Neural cell (in vitro differentiated cells): ENCODE measurements at regions not wholly inside any gene's neighbourhood (a gene's known extent, or its start where the extent isn't known, plus 50 kb on each side); places are given as distances from the start of the nearest gene placed in this dataset.

Experiments
- EP300 ChIP-seq: fragments of 450-650 bp; conservative IDR thresholded peaks from 2 replicates; pipeline ENCODE4 v1.6.1; 2014; ENCODE audit warnings: antibody characterized with exemption, mild to moderate bottlenecking, moderate library complexity; ENCODE audit not compliant: poor library complexity, severe bottlenecking
- EZH2 ChIP-seq: fragments of 200-600, 300-800 bp; shearing (Covaris generic), sonication (generic); IDR thresholded peaks from 2 replicates; pipeline ENCODE4 v1.6.1; 2014; ENCODE audit warnings: antibody characterized with exemption, low read length, borderline replicate concordance, mild to moderate bottlenecking; ENCODE audit not compliant: insufficient read depth, poor library complexity, severe bottlenecking
- MXI1 ChIP-seq: fragments of 450-650 bp; conservative IDR thresholded peaks from 2 replicates; pipeline ENCODE4 v1.6.1; 2014; ENCODE audit warnings: antibody characterized with exemption, mild to moderate bottlenecking; ENCODE audit not compliant: poor library complexity, severe bottlenecking
- POLR2AphosphoS5 ChIP-seq: IDR thresholded peaks from 2 replicates; pipeline ENCODE4 v1.6.1; 2012
- RAD21 ChIP-seq: fragments of 450-650 bp; conservative IDR thresholded peaks from 2 replicates; pipeline ENCODE4 v1.6.1; 2014; ENCODE audit warnings: antibody characterized with exemption, mild to moderate bottlenecking, moderate library complexity
- SMC3 ChIP-seq: fragments of 450-650 bp; conservative IDR thresholded peaks from 2 replicates; pipeline ENCODE4 v1.6.1; 2014; ENCODE audit warnings: antibody characterized with exemption, mild to moderate bottlenecking, moderate library complexity; ENCODE audit not compliant: poor library complexity
- TAF1 ChIP-seq: IDR thresholded peaks from 2 replicates; pipeline ENCODE4 v1.6.1; 2012; ENCODE audit warnings: low read depth
- TF ChIP-seq, protein P1 (sequence below): fragments of 450-650 bp; IDR thresholded peaks from 2 replicates; pipeline ENCODE4 v1.5.1; 2014; ENCODE audit warnings: antibody characterized with exemption, mild to moderate bottlenecking, moderate library complexity; ENCODE audit not compliant: poor library complexity, severe bottlenecking
- TF ChIP-seq, protein P2 (sequence below): IDR thresholded peaks from 2 replicates; pipeline ENCODE4 v1.6.1; 2012; ENCODE audit warnings: borderline replicate concordance

DNA sequence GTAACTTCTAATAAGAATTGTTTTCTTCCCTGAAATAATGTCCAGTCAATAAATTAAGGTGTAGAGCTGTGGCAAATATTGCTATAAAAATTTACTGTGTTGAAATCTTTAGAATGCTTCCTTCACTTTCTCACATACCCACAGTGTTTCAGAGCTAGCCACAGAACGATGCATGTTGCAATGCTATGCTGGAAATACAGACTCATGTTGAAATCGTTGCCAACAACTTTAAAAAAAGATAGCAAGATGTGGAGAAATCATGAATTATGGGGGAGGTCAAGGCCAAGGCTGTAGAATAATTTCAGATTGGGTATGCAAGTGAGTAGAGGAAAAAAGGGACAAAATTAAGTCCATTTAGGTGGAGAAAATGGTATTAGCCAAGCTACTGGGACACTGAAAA is 204.8 kb downstream of the VEGFC start:
- TF ChIP-seq, protein P1, sequence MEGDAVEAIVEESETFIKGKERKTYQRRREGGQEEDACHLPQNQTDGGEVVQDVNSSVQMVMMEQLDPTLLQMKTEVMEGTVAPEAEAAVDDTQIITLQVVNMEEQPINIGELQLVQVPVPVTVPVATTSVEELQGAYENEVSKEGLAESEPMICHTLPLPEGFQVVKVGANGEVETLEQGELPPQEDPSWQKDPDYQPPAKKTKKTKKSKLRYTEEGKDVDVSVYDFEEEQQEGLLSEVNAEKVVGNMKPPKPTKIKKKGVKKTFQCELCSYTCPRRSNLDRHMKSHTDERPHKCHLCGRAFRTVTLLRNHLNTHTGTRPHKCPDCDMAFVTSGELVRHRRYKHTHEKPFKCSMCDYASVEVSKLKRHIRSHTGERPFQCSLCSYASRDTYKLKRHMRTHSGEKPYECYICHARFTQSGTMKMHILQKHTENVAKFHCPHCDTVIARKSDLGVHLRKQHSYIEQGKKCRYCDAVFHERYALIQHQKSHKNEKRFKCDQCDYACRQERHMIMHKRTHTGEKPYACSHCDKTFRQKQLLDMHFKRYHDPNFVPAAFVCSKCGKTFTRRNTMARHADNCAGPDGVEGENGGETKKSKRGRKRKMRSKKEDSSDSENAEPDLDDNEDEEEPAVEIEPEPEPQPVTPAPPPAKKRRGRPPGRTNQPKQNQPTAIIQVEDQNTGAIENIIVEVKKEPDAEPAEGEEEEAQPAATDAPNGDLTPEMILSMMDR, result no peak
- TF ChIP-seq, protein P2, sequence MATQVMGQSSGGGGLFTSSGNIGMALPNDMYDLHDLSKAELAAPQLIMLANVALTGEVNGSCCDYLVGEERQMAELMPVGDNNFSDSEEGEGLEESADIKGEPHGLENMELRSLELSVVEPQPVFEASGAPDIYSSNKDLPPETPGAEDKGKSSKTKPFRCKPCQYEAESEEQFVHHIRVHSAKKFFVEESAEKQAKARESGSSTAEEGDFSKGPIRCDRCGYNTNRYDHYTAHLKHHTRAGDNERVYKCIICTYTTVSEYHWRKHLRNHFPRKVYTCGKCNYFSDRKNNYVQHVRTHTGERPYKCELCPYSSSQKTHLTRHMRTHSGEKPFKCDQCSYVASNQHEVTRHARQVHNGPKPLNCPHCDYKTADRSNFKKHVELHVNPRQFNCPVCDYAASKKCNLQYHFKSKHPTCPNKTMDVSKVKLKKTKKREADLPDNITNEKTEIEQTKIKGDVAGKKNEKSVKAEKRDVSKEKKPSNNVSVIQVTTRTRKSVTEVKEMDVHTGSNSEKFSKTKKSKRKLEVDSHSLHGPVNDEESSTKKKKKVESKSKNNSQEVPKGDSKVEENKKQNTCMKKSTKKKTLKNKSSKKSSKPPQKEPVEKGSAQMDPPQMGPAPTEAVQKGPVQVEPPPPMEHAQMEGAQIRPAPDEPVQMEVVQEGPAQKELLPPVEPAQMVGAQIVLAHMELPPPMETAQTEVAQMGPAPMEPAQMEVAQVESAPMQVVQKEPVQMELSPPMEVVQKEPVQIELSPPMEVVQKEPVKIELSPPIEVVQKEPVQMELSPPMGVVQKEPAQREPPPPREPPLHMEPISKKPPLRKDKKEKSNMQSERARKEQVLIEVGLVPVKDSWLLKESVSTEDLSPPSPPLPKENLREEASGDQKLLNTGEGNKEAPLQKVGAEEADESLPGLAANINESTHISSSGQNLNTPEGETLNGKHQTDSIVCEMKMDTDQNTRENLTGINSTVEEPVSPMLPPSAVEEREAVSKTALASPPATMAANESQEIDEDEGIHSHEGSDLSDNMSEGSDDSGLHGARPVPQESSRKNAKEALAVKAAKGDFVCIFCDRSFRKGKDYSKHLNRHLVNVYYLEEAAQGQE, result no peak
- TF ChIP-seq MXI1 (no peak), EP300 (no peak), SMC3 (no peak), EZH2 (no peak), RAD21 (no peak), POLR2AphosphoS5 (no peak), TAF1 (no peak)
